Stimulated activated CD4-positive, alpha-beta T cell treated with anti-CD3 and anti-CD28 coated beads, Interleukin-2, amount 100 ng/mL, for 48 hours (primary cell): ENCODE measurements at regions not wholly inside any gene's neighbourhood (a gene's known extent, or its start where the extent isn't known, plus 50 kb on each side); places are given as distances from the start of the nearest gene placed in this dataset.

ENCODE experiments used
- DNase-seq, 2 donors: peaks; one replicate each; pipeline ENCODE4 v3.0.0-alpha.2; 2020

- DNase-seq: no peak
Observed at GRCh38 chr1:42033629-42034028, 114.9 kb upstream of the HIVEP3 start.

GRCh38 chr1:42017730-42018129 is 99.0 kb upstream of the HIVEP3 start:
- no peak for DNase-seq

- DNase-seq: no peak
Observed at GRCh38 chr1:42017259-42017658, 98.5 kb upstream of the HIVEP3 start.

- DNase-seq: no peak
Observed at GRCh38 chr1:42014823-42015222, 96.1 kb upstream of the HIVEP3 start.

- no peak for DNase-seq
Observed at GRCh38 chr1:42013881-42014470, 95.3 kb upstream of the HIVEP3 start.

GRCh38 chr1:42012852-42013251 is 94.1 kb upstream of the HIVEP3 start:
- no peak for DNase-seq

- DNase-seq: no peak
Observed at GRCh38 chr1:42010381-42010780, 91.7 kb upstream of the HIVEP3 start.

DNA sequence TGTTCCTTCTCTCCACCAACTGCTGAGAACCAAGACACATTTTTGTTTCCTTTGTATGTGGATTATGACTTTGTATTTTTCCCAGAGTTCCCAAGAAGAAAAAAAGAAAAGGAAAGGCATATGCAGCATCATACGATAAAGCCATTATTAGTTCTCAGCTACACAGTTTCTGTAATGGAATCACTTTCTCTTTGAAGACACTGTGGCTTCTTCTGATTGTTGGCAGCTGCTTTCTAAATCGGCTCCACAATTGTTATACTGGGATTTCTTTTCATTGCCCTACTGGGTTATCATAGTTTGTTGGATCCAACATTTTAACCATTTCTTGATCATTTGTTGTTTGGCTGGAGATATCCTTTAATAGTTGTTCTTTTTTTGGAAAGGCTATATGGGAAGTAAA is 89.5 kb upstream of the HIVEP3 start:
- DNase-seq: no peak

DNA sequence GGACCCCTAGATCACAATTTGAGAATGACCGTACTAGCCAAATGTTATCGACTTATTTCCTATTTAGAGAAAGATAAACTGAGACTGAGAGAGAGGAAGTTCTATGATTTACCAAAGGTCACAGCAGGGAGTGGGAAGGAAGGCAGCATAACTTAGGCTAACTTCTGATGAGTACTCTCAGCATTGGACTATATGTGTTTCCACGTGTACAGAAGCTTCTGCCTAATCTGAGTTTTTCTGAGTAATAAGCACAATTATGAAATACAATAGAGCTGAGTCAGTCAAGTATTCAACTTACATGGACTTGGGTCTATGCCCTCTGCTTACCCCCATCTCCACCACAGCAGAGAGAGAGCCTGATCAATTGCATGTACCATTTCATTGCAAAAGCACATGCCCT is 88.1 kb upstream of the HIVEP3 start:
- DNase-seq: no peak

DNA sequence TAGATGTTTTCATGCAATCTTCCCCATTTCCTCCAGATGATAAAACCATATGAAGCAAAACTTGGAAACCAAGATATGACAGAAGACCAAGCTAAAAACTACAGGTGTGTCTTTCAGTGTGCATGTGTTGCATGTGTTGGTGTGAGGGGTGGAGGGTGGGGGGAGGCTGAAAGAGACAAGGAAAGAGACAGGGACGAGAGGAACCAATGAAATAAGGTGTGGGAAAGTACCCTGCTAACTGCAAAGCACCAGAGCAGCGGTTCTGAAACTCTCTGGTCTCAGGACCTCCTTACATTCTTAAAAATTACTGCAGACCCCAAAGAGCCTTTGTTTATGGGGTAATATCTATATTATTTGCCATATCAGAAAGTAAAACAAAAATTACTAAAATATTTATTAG is 87.4 kb upstream of the HIVEP3 start:
- DNase-seq: no peak

- DNase-seq: no peak
Observed at GRCh38 chr1:42005530-42005929, 86.8 kb upstream of the HIVEP3 start.

DNA sequence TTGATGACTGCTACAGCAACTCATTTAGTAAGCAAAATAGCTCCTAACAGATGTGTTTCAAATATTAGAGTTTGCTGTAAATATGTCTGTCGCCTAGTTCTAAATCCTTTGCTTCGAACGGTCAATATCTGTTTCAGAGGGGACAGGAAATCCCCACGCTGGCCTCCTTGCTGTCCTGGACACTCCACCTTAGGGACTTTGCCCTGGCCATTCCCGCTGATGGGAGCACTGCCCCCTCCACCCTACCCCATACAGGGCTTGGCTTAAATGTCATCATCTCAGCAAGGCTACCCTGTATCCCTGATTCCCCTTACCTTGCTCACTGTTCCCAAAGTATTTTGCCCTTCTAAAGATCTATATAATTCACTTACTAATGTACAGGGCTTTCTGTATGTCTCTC is 86.1 kb upstream of the HIVEP3 start:
- no peak for DNase-seq

DNA sequence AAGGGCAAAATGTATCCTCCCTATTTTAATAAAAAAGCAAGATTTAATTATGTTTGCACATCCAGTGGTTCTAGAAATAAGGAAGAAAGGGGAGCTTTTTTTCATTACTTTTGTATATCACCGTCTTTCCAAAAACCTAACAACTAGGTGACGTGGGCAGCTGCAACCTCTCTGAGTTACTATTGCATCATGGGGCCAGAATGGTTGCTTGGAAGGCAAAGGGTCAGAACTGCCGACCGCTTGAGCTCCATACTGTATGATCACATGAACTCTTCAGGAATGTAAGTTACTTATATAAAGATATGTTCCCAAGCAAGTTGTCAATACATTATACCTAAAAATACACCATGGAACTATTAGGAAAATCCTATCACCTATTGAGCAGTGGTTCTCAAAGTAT is 85.6 kb upstream of the HIVEP3 start:
- DNase-seq: no peak

DNA sequence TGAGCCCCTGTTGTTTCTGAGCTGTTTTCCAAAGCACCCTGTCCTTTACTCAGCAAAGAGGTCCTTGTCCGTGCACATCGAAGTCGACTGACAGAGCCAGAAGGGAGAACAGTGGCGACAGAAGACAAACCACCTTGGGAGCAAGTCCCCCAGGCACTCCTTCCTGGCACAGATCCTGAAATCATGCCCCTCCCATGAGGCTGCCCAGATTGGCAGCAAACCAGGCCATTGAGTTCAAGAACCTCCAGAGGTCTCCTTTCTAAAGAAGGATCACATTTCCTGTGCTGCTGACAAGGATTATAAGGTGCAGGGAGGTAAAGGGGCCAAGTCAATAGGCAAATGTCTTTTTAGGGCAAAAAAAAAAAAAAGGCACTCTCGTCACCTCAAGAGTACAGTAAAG is 84.7 kb upstream of the HIVEP3 start:
- no peak for DNase-seq

GRCh38 chr1:42002220-42002619 is 83.5 kb upstream of the HIVEP3 start:
- DNase-seq: no peak

DNA sequence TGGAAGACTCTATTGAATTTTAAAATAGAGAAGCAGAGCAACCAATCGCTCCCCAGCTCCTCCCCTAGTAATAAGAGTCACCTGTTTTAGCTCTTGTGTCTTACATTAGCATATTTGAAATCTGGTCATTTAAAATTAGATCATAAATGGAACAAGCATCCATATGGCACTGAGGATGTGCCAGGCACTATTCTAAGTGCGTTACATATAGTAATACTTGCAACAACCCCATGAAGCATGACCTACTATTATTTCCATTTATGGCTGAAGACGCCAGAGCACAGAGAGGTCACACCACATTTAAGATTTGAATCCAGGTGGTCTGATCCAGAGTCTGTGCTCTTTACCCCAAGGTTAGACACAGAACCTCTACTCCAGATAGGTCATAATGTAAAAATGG is 82.0 kb upstream of the HIVEP3 start:
- DNase-seq: no peak

- DNase-seq: no peak
Observed at GRCh38 chr1:41999884-42000283, 81.2 kb upstream of the HIVEP3 start.

DNA sequence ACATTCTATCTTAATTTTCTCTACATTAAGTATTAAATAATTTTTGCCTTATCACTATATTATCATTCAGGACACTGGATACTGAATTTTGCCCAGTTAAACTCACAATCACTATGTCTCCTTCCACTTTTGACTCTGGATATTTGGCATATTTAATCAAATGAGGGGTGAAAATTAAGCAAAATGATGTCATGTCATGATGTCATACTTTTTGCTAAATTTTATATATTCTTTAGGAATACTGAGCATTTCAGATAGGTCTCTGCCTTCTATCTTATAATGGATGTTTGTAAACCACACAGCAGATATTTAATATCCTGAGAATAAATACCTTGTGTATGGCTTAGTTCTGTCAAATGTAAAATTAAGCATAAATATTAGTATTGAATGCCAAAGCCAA is 79.5 kb upstream of the HIVEP3 start:
- no peak for DNase-seq

GRCh38 chr1:41997153-41997552 is 78.4 kb upstream of the HIVEP3 start:
- DNase-seq: no peak

GRCh38 chr1:41995441-41996130 is 76.9 kb upstream of the HIVEP3 start:
- no peak for DNase-seq

DNA sequence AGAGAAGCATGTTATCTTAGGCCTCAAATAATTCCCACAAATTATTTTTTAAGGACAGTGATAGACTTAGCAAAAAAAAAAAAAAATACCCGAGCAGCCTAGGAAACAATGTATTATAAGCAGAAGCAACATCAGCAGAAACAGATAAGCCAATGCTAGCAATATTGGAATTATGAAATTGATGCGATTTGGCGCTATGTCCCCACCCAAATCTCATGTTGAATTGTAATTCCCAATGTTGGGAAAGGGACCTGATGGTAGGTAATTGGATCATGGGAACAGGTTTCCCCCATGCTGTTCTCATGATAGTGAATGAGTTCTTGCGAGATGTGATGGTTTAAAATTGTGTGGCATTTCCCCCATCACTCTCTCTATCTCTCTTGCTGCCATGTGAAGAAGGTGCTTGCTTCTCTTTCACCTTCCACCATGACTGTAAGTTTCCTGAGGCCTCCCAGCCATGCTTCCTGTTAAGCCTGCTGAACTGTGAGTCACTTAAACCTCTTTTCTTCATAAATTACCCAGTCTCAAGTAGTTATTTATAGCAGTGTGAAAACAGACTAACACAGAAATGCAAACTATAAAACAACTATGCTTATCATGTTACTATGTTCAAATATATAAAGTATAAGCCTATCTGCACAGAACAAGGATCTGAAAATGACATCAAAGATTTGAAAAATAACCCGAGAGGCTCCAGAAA is 75.6 kb upstream of the HIVEP3 start:
- no peak for DNase-seq

DNA sequence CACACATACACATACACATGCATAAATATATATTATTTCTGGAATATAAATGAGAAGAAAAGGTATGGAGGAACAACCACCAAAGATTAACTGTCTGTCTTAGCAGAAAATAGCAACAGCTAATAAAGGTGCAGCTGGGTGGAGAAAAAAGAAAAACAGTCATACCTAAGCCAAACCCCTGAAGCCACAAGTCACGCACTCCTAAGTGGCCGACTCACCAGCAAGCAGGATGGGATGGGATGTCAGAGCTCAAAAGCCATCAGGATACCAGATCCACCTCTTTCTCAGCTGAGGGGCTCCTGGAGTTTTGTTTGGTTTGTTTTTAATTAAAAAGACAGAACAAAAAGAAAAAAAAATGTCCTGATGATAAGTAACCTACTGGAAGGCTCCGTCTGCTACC is 64.7 kb upstream of the HIVEP3 start:
- no peak for DNase-seq

- DNase-seq: no peak
Observed at GRCh38 chr1:41981796-41982195, 63.1 kb upstream of the HIVEP3 start.

GRCh38 chr1:41980827-41981653 is 62.3 kb upstream of the HIVEP3 start:
- DNase-seq: no peak
